WTC11 (cell line): ENCODE measurements at regions not wholly inside any gene's neighbourhood (a gene's known extent, or its start where the extent isn't known, plus 50 kb on each side); places are given as distances from the start of the nearest gene placed in this dataset.

Experiments used
- ATAC-seq: fragments of 200-7000 bp; cut with Tn5 transposase; 2 replicates; pipeline ENCODE4 v1.10.0; 2021; ENCODE audit warnings: mild to moderate bottlenecking, moderate library complexity
- CTCF ChIA-PET: fragments of 300-600 bp; sonication (Branson Sonifier 250); formaldehyde crosslinking; loops from one replicate; lab custom pipeline; 2021; ENCODE audit warnings: antibody characterized with exemption; lab: Charles Lee
- POLR2A ChIA-PET: fragments of 350-600 bp; sonication (Branson Sonifier 250); formaldehyde crosslinking; loops from one replicate; lab custom pipeline; 2021; ENCODE audit warnings: antibody characterized with exemption; lab: Charles Lee
- DNase-seq: peaks from one replicate; pipeline ENCODE4 v3.0.0; 2021; ENCODE audit warnings: low spot score
- H3K27ac Mint-ChIP-seq: 2 replicates; pipeline ENCODE4 v1.8.0; 2021; ENCODE audit warnings: mixed read lengths
- H3K27me3 Mint-ChIP-seq: 2 replicates; pipeline ENCODE4 v1.8.0; 2021; ENCODE audit warnings: low read depth, mild to moderate bottlenecking, moderate library complexity, mixed read lengths
- H3K36me3 Mint-ChIP-seq: 2 replicates; pipeline ENCODE4 v1.8.0; 2021; ENCODE audit warnings: mixed read lengths
- H3K4me1 Mint-ChIP-seq: 2 replicates; pipeline ENCODE4 v1.8.0; 2022; ENCODE audit warnings: mixed read lengths
- H3K4me3 Mint-ChIP-seq: 2 replicates; pipeline ENCODE4 v1.8.0; 2021; ENCODE audit warnings: mild to moderate bottlenecking, moderate library complexity, mixed read lengths
- H3K9me3 Mint-ChIP-seq: 2 replicates; pipeline ENCODE4 v1.8.0; 2021; ENCODE audit warnings: mixed read lengths
- ATF2 ChIP-seq: sonication (generic); formaldehyde crosslinking; IDR thresholded peaks from 2 replicates; pipeline ENCODE4 v1.8.1; 2022; ENCODE audit warnings: low read depth, missing genetic modification reagents, borderline replicate concordance
- CREM ChIP-seq: sonication (generic); formaldehyde crosslinking; IDR thresholded peaks from 2 replicates; pipeline ENCODE4 v1.8.1; 2022; ENCODE audit warnings: mild to moderate bottlenecking, missing genetic modification reagents, moderate library complexity
- ETV6 ChIP-seq: sonication (generic); formaldehyde crosslinking; IDR thresholded peaks from 2 replicates; pipeline ENCODE4 v1.8.1; 2022; ENCODE audit warnings: mild to moderate bottlenecking, missing genetic modification reagents
- FOXP4 ChIP-seq: sonication (generic); formaldehyde crosslinking; IDR thresholded peaks from 2 replicates; pipeline ENCODE4 v1.8.0; 2022; ENCODE audit warnings: mild to moderate bottlenecking, missing genetic modification reagents
- JAZF1 ChIP-seq: fragments of 250-450 bp; sonication (Bioruptor Pico); IDR thresholded peaks from 2 replicates; pipeline ENCODE4 v1.9.0; 2021; ENCODE audit warnings: moderate library complexity, mild to moderate bottlenecking, inconsistent platforms
- NFATC4 ChIP-seq: fragments of 250-450 bp; sonication (Bioruptor Pico); IDR thresholded peaks from 2 replicates; pipeline ENCODE4 v1.9.0; 2021; ENCODE audit warnings: mild to moderate bottlenecking
- SOX15 ChIP-seq: fragments of 250-450 bp; sonication (Bioruptor Pico); IDR thresholded peaks from 2 replicates; pipeline ENCODE4 v1.9.0; 2021; ENCODE audit warnings: mild to moderate bottlenecking
- TCF7 ChIP-seq: sonication (generic); formaldehyde crosslinking; IDR thresholded peaks from 2 replicates; pipeline ENCODE4 v1.8.0; 2022; ENCODE audit warnings: mild to moderate bottlenecking, low read depth, missing genetic modification reagents, moderate library complexity
- USF2 ChIP-seq: sonication (generic); formaldehyde crosslinking; IDR thresholded peaks from 2 replicates; pipeline ENCODE4 v1.8.1; 2023; ENCODE audit warnings: mild to moderate bottlenecking, missing genetic modification reagents, moderate library complexity
- ZBTB43 ChIP-seq: sonication (generic); formaldehyde crosslinking; IDR thresholded peaks from 2 replicates; pipeline ENCODE4 v1.8.1; 2023; ENCODE audit warnings: mild to moderate bottlenecking, missing genetic modification reagents
- ZNF121 ChIP-seq: sonication (generic); formaldehyde crosslinking; IDR thresholded peaks from 2 replicates; pipeline ENCODE4 v1.8.0; 2023; ENCODE audit warnings: missing genetic modification reagents
- ZNF138 ChIP-seq: sonication (generic); formaldehyde crosslinking; conservative IDR thresholded peaks from 2 replicates; pipeline ENCODE4 v1.8.1; 2022; ENCODE audit warnings: mild to moderate bottlenecking, moderate library complexity, missing genetic modification reagents
- ZNF219 ChIP-seq: sonication (generic); formaldehyde crosslinking; IDR thresholded peaks from 2 replicates; pipeline ENCODE4 v1.8.0; 2023; ENCODE audit warnings: missing genetic modification reagents, mild to moderate bottlenecking, borderline replicate concordance
- TF ChIP-seq, protein P1 (sequence below): sonication (generic); formaldehyde crosslinking; IDR thresholded peaks from 2 replicates; pipeline ENCODE4 v1.8.0; 2023; ENCODE audit warnings: mild to moderate bottlenecking, missing genetic modification reagents
- TF ChIP-seq, protein P2 (sequence below): fragments of 250-450 bp; sonication (Bioruptor Pico); IDR thresholded peaks from 2 replicates; pipeline ENCODE4 v1.9.0; 2021; ENCODE audit warnings: mild to moderate bottlenecking
- TF ChIP-seq, protein P3 (sequence below): sonication (generic); formaldehyde crosslinking; conservative IDR thresholded peaks from 2 replicates; pipeline ENCODE4 v1.8.1; 2022; ENCODE audit warnings: mild to moderate bottlenecking, missing genetic modification reagents

- Mint-ChIP-seq H3K4me1 (0 out of 2 replicates have a peak, but pooled peaks cover 6% of the 10 kb centered on the region), H3K4me3 (no peak overlapping the region), H3K27me3 (no peaks in the 10 kb centered on the region), H3K9me3 (peaks cover 56% of the 10 kb centered on the region), H3K36me3 (peaks cover 12% of the 10 kb centered on the region), H3K27ac (no peak overlapping the region)
- ChIA-PET POLR2A (no interaction called here), CTCF (no interaction called here)
- ATAC-seq = no peak
- DNase-seq = no peak
- TF ChIP-seq, protein P1, sequence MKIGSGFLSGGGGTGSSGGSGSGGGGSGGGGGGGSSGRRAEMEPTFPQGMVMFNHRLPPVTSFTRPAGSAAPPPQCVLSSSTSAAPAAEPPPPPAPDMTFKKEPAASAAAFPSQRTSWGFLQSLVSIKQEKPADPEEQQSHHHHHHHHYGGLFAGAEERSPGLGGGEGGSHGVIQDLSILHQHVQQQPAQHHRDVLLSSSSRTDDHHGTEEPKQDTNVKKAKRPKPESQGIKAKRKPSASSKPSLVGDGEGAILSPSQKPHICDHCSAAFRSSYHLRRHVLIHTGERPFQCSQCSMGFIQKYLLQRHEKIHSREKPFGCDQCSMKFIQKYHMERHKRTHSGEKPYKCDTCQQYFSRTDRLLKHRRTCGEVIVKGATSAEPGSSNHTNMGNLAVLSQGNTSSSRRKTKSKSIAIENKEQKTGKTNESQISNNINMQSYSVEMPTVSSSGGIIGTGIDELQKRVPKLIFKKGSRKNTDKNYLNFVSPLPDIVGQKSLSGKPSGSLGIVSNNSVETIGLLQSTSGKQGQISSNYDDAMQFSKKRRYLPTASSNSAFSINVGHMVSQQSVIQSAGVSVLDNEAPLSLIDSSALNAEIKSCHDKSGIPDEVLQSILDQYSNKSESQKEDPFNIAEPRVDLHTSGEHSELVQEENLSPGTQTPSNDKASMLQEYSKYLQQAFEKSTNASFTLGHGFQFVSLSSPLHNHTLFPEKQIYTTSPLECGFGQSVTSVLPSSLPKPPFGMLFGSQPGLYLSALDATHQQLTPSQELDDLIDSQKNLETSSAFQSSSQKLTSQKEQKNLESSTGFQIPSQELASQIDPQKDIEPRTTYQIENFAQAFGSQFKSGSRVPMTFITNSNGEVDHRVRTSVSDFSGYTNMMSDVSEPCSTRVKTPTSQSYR (CRISPR knock-in tag) = no peak
- TF ChIP-seq JAZF1 = no peak
- no peak for TF ChIP-seq ZBTB43 (CRISPR knock-in tag)
- TF ChIP-seq ZNF138 (CRISPR knock-in tag) = no peak
- no peak for TF ChIP-seq ATF2 (CRISPR knock-in tag)
- TF ChIP-seq, protein P2, sequence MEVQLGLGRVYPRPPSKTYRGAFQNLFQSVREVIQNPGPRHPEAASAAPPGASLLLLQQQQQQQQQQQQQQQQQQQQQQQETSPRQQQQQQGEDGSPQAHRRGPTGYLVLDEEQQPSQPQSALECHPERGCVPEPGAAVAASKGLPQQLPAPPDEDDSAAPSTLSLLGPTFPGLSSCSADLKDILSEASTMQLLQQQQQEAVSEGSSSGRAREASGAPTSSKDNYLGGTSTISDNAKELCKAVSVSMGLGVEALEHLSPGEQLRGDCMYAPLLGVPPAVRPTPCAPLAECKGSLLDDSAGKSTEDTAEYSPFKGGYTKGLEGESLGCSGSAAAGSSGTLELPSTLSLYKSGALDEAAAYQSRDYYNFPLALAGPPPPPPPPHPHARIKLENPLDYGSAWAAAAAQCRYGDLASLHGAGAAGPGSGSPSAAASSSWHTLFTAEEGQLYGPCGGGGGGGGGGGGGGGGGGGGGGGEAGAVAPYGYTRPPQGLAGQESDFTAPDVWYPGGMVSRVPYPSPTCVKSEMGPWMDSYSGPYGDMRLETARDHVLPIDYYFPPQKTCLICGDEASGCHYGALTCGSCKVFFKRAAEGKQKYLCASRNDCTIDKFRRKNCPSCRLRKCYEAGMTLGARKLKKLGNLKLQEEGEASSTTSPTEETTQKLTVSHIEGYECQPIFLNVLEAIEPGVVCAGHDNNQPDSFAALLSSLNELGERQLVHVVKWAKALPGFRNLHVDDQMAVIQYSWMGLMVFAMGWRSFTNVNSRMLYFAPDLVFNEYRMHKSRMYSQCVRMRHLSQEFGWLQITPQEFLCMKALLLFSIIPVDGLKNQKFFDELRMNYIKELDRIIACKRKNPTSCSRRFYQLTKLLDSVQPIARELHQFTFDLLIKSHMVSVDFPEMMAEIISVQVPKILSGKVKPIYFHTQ (CRISPR knock-in tag) = no peak
- TF ChIP-seq ZNF219 (CRISPR knock-in tag) = no peak
- TF ChIP-seq ETV6 = no peak
- no peak for TF ChIP-seq FOXP4 (CRISPR knock-in tag)
- TF ChIP-seq USF2 (CRISPR knock-in tag) = no peak
- no peak for TF ChIP-seq SOX15
- TF ChIP-seq, protein P3, sequence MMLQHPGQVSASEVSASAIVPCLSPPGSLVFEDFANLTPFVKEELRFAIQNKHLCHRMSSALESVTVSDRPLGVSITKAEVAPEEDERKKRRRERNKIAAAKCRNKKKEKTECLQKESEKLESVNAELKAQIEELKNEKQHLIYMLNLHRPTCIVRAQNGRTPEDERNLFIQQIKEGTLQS (CRISPR knock-in tag) = no peak
- TF ChIP-seq TCF7 (CRISPR knock-in tag) = no peak
- TF ChIP-seq CREM (CRISPR knock-in tag) = no peak
- TF ChIP-seq NFATC4 (CRISPR knock-in tag) = no peak
- TF ChIP-seq ZNF121 (CRISPR knock-in tag) = no peak
Measured at GRCh38 chr12:33223956-33224355, 215.7 kb downstream of the SYT10 start.
